ENCODE measurements at regions not wholly inside any gene's neighbourhood (a gene's known extent, or its start where the extent isn't known, plus 50 kb on each side); places are given as distances from the start of the nearest gene placed in this dataset.

DNA sequence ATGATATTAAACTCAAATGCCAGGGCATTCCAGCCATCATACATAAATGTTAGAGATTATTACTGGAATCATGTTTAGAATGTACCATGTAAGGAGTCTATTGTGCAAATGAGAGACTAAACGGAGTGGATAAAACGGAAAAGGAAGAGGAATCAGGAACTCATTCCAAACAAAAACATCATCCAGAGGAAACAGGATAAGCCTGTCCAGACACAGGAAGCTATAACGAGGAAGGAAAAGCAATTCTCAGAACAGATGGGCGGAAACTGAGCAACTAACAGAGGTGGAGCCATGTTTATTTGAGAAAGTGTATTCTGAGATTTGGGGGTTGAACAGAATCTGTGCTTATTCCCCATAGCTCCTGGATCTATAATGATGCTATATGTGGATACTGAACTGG lies 52.3 kb upstream of the TRIM24 start:
- ChIA-PET CTCF (interaction anchor here (0.6 kb wide), 1 partner anchor 128 kb away, joined by 3 read pairs; no protein-coding TSS in a partner anchor), RAD21 (ENCODE audit: unreplicated experiment) (no interaction called here), POLR2A (no interaction called here), SMC1A (ENCODE audit: uncharacterized antibody, unreplicated experiment) (interaction anchor here (1.5 to 2.1 kb wide), 2 partner anchors 9 to 12 kb away, joined by 5 to 7 read pairs; no protein-coding TSS in a partner anchor)
- no peak overlapping the region for H3K4me3 ChIP-seq
- in situ Hi-C loops (cut with MboI) (no loop called here), intact Hi-C loops (cut with micrococcal nuclease; ENCODE audit: unreplicated experiment) (no loop called here)
- no peak overlapping the region for H3K4me2 ChIP-seq (ENCODE audit: control insufficient read depth, insufficient read depth)
- no peak for DNase-seq (ENCODE audit: low read depth, low spot score)
- H2AFZ ChIP-seq (ENCODE audit: control insufficient read depth, low read depth, low read length), result no peak overlapping the region
- no peaks in the 10 kb centered on the region for H3K27me3 ChIP-seq (replicated peaks in 1 of 2; ENCODE audit: control insufficient read depth in 2 of 2, insufficient read depth in 2 of 2, low read length in 1 of 2)
- 18% methylated on average over 4 of the region's 4 CpGs for WGBS (ENCODE audit: insufficient coverage, insufficient replicate concordance, low lambda C conversion rate, missing lambda C conversion rate)
- H3K9ac ChIP-seq (ENCODE audit: control insufficient read depth, insufficient read depth, low read length), result no peak overlapping the region
- no peak for ATAC-seq
- H3K4me1 ChIP-seq (ENCODE audit: control insufficient read depth, insufficient read depth, low read length), result no peaks in the 10 kb centered on the region
- FAIRE-seq, result no peak
- H3K79me2 ChIP-seq (ENCODE audit: control insufficient read depth, insufficient read depth, low read length), result no peaks in the 10 kb centered on the region
- no TSS peak for BruUV-seq (replicated peaks)
- no peaks in the 10 kb centered on the region for H3K36me3 ChIP-seq (ENCODE audit: control insufficient read depth in 2 of 2, insufficient read depth in 2 of 2, low read length in 1 of 2)
- no peaks in the 10 kb centered on the region for H3K9me3 ChIP-seq (replicated peaks; ENCODE audit: control insufficient read depth, insufficient read depth, low read length)
- no peak overlapping the region for H3K27ac ChIP-seq (ENCODE audit: control insufficient read depth, insufficient read depth)
- no peaks in the 10 kb centered on the region for H4K20me1 ChIP-seq (ENCODE audit: control insufficient read depth, insufficient read depth)
- TF ChIP-seq PML (IDR thresholded peaks at IDR 0.05; ENCODE audit: low read length) (no peak), SUPT20H (IDR thresholded peaks at IDR 0.05; ENCODE audit: borderline replicate concordance, control insufficient read depth, low read depth, low read length) (no peak), KDM1A (IDR thresholded peaks at IDR 0.05; ENCODE audit: borderline replicate concordance) (no peak), NFXL1 (IDR thresholded peaks at IDR 0.05; ENCODE audit: borderline replicate concordance) (no peak), SP1 (IDR thresholded peaks at IDR 0.05; ENCODE audit: low read depth, low read length) (no peak), BCL11A (IDR thresholded peaks at IDR 0.05; ENCODE audit: low read depth, low read length) (no peak), USF1 (IDR thresholded peaks at IDR 0.05; ENCODE audit: borderline replicate concordance, extremely low read length, insufficient read depth, low read depth, low read length) (no peak), SPI1 (IDR thresholded peaks at IDR 0.05; ENCODE audit: borderline replicate concordance, insufficient read depth, low read depth, low read length) (no peak), TARDBP (IDR thresholded peaks at IDR 0.05; ENCODE audit: borderline replicate concordance) (no peak), ZBTB40 (IDR thresholded peaks at IDR 0.05; ENCODE audit: borderline replicate concordance) (no peak), EED (IDR thresholded peaks at IDR 0.05; ENCODE audit: low read depth) (no peak), RUNX3 (IDR thresholded peaks at IDR 0.05; ENCODE audit: low read length) (no peak)
- TF ChIP-seq, protein P1, sequence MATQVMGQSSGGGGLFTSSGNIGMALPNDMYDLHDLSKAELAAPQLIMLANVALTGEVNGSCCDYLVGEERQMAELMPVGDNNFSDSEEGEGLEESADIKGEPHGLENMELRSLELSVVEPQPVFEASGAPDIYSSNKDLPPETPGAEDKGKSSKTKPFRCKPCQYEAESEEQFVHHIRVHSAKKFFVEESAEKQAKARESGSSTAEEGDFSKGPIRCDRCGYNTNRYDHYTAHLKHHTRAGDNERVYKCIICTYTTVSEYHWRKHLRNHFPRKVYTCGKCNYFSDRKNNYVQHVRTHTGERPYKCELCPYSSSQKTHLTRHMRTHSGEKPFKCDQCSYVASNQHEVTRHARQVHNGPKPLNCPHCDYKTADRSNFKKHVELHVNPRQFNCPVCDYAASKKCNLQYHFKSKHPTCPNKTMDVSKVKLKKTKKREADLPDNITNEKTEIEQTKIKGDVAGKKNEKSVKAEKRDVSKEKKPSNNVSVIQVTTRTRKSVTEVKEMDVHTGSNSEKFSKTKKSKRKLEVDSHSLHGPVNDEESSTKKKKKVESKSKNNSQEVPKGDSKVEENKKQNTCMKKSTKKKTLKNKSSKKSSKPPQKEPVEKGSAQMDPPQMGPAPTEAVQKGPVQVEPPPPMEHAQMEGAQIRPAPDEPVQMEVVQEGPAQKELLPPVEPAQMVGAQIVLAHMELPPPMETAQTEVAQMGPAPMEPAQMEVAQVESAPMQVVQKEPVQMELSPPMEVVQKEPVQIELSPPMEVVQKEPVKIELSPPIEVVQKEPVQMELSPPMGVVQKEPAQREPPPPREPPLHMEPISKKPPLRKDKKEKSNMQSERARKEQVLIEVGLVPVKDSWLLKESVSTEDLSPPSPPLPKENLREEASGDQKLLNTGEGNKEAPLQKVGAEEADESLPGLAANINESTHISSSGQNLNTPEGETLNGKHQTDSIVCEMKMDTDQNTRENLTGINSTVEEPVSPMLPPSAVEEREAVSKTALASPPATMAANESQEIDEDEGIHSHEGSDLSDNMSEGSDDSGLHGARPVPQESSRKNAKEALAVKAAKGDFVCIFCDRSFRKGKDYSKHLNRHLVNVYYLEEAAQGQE (IDR thresholded peaks at IDR 0.05; ENCODE audit: low read depth, low read length), result no peak
- TF ChIP-seq, protein P2, sequence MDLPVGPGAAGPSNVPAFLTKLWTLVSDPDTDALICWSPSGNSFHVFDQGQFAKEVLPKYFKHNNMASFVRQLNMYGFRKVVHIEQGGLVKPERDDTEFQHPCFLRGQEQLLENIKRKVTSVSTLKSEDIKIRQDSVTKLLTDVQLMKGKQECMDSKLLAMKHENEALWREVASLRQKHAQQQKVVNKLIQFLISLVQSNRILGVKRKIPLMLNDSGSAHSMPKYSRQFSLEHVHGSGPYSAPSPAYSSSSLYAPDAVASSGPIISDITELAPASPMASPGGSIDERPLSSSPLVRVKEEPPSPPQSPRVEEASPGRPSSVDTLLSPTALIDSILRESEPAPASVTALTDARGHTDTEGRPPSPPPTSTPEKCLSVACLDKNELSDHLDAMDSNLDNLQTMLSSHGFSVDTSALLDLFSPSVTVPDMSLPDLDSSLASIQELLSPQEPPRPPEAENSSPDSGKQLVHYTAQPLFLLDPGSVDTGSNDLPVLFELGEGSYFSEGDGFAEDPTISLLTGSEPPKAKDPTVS (IDR thresholded peaks at IDR 0.05; ENCODE audit: low read depth, low read length), result no peak
- TF ChIP-seq, protein P3, sequence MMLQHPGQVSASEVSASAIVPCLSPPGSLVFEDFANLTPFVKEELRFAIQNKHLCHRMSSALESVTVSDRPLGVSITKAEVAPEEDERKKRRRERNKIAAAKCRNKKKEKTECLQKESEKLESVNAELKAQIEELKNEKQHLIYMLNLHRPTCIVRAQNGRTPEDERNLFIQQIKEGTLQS (IDR thresholded peaks at IDR 0.05; ENCODE audit: borderline replicate concordance, extremely low read depth, low read depth, low read length), result no peak
